ENCODE measurements at regions not wholly inside any gene's neighbourhood (a gene's known extent, or its start where the extent isn't known, plus 50 kb on each side); places are given as distances from the start of the nearest gene placed in this dataset.

DNA sequence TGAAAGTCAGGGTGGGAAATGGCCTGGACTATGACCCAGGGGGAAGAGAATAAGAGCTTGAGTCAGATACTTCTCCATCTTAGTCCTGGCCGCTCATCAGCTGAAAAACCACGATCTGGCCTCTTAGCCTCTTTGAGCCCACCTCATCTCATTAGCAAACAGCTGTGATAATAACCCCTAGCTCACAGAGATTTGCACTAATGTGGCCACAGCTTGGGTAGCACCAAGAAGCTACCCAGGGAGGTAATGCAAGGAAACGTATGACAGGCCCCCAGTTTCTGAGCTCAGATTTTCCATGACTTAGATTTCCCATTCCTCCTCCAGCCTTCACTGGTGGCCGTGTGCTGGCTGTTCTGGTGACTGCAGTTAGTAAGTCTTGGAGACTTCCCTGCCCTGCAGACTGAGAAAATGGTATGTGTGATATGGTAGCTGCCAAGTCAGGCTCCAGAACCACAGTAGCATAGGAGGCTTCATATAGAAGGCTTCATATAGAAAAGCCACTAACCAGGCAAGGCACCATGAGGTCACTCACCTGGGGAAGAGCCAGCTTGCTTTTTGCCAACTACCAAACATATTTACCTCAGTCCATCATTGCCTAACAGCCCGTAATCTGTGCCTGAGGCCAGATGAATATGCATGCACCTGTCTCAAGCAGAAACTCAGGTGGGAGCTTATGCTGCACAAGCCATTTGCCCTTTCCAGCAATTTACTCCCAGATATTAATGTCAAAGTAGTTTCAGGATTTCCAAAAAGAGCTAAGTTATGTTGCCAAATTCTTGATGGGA lies 51.4 kb upstream of the GABRE start:
- POLR2A ChIA-PET (ENCODE audit: unreplicated experiment) = no interaction called here
- no TSS peak for BruUV-seq (replicated peaks)
- intact Hi-C loops (cut with micrococcal nuclease) = no loop called here

More for the DNA sequence above, 51.4 kb upstream of the GABRE start:
- Histone ChIP-seq H3K14ac (replicated peaks; ENCODE audit: low read depth, low read length) (no peak overlapping the region), H2AK9ac (replicated peaks; ENCODE audit: low read depth, low read length, poor library complexity) (no peak overlapping the region), H3K4me2 (ENCODE audit: low read depth, low read length) (no peak overlapping the region), H2AFZ (replicated peaks; ENCODE audit: low read length, poor library complexity) (no peak overlapping the region), H4K91ac (ENCODE audit: insufficient read depth, low read depth, low read length) (no peak overlapping the region), H2BK5ac (ENCODE audit: low read depth, low read length, poor library complexity, severe bottlenecking) (no peak overlapping the region), H3K23ac (ENCODE audit: low read depth, low read length) (no peak overlapping the region), H3K27me3 (ENCODE audit: control insufficient read depth, insufficient read depth, low read length) (no peaks in the 10 kb centered on the region), H3K18ac (ENCODE audit: low read depth, low read length) (no peak overlapping the region), H4K20me1 (ENCODE audit: insufficient read depth, low read length) (no peaks in the 10 kb centered on the region), H3K27ac (ENCODE audit: insufficient read depth, low read length) (no peak overlapping the region), H4K5ac (ENCODE audit: low read depth, low read length) (no peak overlapping the region), H3K36me3 (ENCODE audit: control insufficient read depth, insufficient read depth, low read length) (no peaks in the 10 kb centered on the region), H3K9me3 (ENCODE audit: control insufficient read depth, insufficient read depth, low read length) (peaks cover 8% of the 10 kb centered on the region), H3K9ac (ENCODE audit: low read depth, low read length) (no peak overlapping the region), H2BK15ac (ENCODE audit: low read depth, low read length) (no peak overlapping the region), H3K4ac (ENCODE audit: low read depth, low read length) (no peak overlapping the region), H3K4me1 (ENCODE audit: control insufficient read depth, insufficient read depth, low read length) (no peaks in the 10 kb centered on the region), H3K4me3 (ENCODE audit: insufficient read depth, low read depth, low read length) (no peak overlapping the region), H2BK120ac (ENCODE audit: low read depth, low read length) (no peak overlapping the region), H4K8ac (ENCODE audit: low read depth in 2 of 2, low read length in 2 of 2) (no peak overlapping the region), H2AK5ac (ENCODE audit: low read depth, low read length) (no peak overlapping the region), H3K9me1 (ENCODE audit: insufficient read depth, low read length) (no peaks in the 10 kb centered on the region), H2BK20ac (ENCODE audit: low read depth, low read length) (no peak overlapping the region), H3K56ac (ENCODE audit: extremely low read depth, insufficient read depth, low read length) (no peak overlapping the region), H3K79me1 (ENCODE audit: low read depth in 1 of 2, low read length in 2 of 2) (no peaks in the 10 kb centered on the region)
- dilution Hi-C loops (cut with HindIII; ENCODE audit: low sequenced_read_pairs, unreplicated experiment) (no loop called here), in situ Hi-C loops (cut with MboI; ENCODE audit: low sequenced_read_pairs) (no loop called here)
- DNase-seq (no peak), ATAC-seq (ENCODE audit: low read depth) (no peak)
- no CpG with 5 or more reads among the region's 5 CpGs for WGBS, 2 experiments (ENCODE audit: extremely low coverage in 2 of 2, insufficient read length in 1 of 2)
- CTCF ChIA-PET = no interaction called here
- no peak for TF ChIP-seq MAFK (IDR thresholded peaks at IDR 0.05; ENCODE audit: low read depth, low read length)
- TF ChIP-seq RCOR1 (IDR thresholded peaks at IDR 0.05; ENCODE audit: insufficient replicate concordance, low read length) = no peak
- no peak for TF ChIP-seq BHLHE40 (IDR thresholded peaks at IDR 0.05; ENCODE audit: low read depth, low read length)
- TF ChIP-seq MXI1 (IDR thresholded peaks at IDR 0.05; ENCODE audit: borderline replicate concordance, low read depth, low read length) = no peak
- no peak for TF ChIP-seq ELK1 (IDR thresholded peaks at IDR 0.05; ENCODE audit: borderline replicate concordance, low read depth, low read length)
- no peak for TF ChIP-seq SMC3 (IDR thresholded peaks at IDR 0.05; ENCODE audit: low read depth, low read length)
- TF ChIP-seq CHD1 (IDR thresholded peaks at IDR 0.05; ENCODE audit: low read depth, low read length) = no peak
- TF ChIP-seq MAZ (IDR thresholded peaks at IDR 0.05; ENCODE audit: borderline replicate concordance, low read depth, low read length) = no peak
- TF ChIP-seq NFE2L2 (IDR thresholded peaks at IDR 0.05; ENCODE audit: low read depth, low read length) = no peak
- TF ChIP-seq RFX5 (IDR thresholded peaks at IDR 0.05; ENCODE audit: low read depth, low read length) = no peak
- no peak for TF ChIP-seq CEBPB (IDR thresholded peaks at IDR 0.05; ENCODE audit: low read depth, low read length)
- no peak for TF ChIP-seq POLR2A (IDR thresholded peaks at IDR 0.05; ENCODE audit: low read depth, low read length)
- TF ChIP-seq RAD21 (IDR thresholded peaks at IDR 0.05; ENCODE audit: low read length) = no peak
- no peak for TF ChIP-seq CTCF (conservative IDR thresholded peaks at IDR 0.05; ENCODE audit: low read depth, low read length)
